ENCODE measurements at regions not wholly inside any gene's neighbourhood (a gene's known extent, or its start where the extent isn't known, plus 50 kb on each side); places are given as distances from the start of the nearest gene placed in this dataset.

DNA sequence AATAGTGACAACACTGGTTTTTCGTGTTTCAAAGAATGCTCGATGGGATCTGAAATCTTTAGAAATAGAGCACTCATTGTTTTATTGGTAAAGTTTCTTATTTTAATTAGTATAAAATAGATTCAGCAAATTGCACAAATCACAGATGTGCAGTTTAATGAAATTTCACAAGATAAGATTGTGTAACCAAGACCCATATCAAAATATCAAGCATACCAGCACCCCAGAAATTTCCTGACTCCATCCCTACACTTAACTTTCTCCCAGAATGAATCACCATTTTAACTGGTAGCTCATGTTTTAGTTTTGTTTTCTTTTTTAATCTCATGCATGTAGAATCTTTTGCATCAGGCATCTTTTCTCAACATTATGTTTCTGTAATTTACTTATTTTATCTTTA is 185.9 kb downstream of the KCNJ2 start:
- TF ChIP-seq, protein P1, sequence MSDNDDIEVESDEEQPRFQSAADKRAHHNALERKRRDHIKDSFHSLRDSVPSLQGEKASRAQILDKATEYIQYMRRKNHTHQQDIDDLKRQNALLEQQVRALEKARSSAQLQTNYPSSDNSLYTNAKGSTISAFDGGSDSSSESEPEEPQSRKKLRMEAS (IDR thresholded peaks at IDR 0.05; ENCODE audit: insufficient read depth, insufficient read length) = no peak
- TF ChIP-seq POLR2AphosphoS5 (IDR thresholded peaks at IDR 0.05; ENCODE audit: insufficient read depth, low read depth, low read length) (no peak), JUN (IDR thresholded peaks at IDR 0.05; ENCODE audit: borderline replicate concordance, insufficient read depth, insufficient read length, low read depth) (no peak), MYC (IDR thresholded peaks at IDR 0.05; ENCODE audit: low read depth, low read length) (no peak), POLR2A (IDR thresholded peaks at IDR 0.05; ENCODE audit: low read depth, low read length) (no peak), FOS (IDR thresholded peaks at IDR 0.05; ENCODE audit: borderline replicate concordance, insufficient read depth, low read length) (no peak)
- Histone ChIP-seq H3K4me1 (ENCODE audit: control insufficient read depth, extremely low read depth, insufficient read depth, low read length) (no peaks in the 10 kb centered on the region), H3K9me1 (replicated peaks; ENCODE audit: control insufficient read depth, extremely low read depth, insufficient read depth, low read length) (no peaks in the 10 kb centered on the region), H3K27ac (ENCODE audit: insufficient read depth, low read depth, low read length) (no peak overlapping the region), H3K79me2 (ENCODE audit: control insufficient read depth, insufficient read depth, low read length) (no peaks in the 10 kb centered on the region), H3K4me2 (ENCODE audit: insufficient read depth, low read length) (no peak overlapping the region), H3K36me3 (ENCODE audit: control insufficient read depth in 2 of 2, extremely low read depth in 1 of 2, insufficient read depth in 2 of 2, low read length in 2 of 2) (no peaks in the 10 kb centered on the region), H3K4me3 (replicated peaks in 1 of 3; ENCODE audit: insufficient read depth in 1 of 3, low read depth in 1 of 3, low read length in 3 of 3) (no peak overlapping the region), H3K9ac (replicated peaks; ENCODE audit: extremely low read depth, insufficient read depth, low read length) (no peak overlapping the region), H3K27me3 (ENCODE audit: control insufficient read depth in 2 of 2, insufficient read depth in 2 of 2, low read length in 2 of 2) (no peaks in the 10 kb centered on the region), H3K9me3 (replicated peaks; ENCODE audit: control insufficient read depth, insufficient read depth, low read length) (no peaks in the 10 kb centered on the region), H4K20me1 (replicated peaks; ENCODE audit: control insufficient read depth, extremely low read depth, insufficient read depth, low read length) (no peaks in the 10 kb centered on the region), H2AFZ (ENCODE audit: low read depth, low read length) (no peak overlapping the region)
- CTCF ChIA-PET = interaction anchor here (1.0 kb wide), 1 partner anchor 13 kb away, joined by 3 read pairs; no protein-coding TSS in a partner anchor
- BruUV-seq (replicated peaks) = no TSS peak
- intact Hi-C loops (cut with micrococcal nuclease) (no loop called here), dilution Hi-C loops (cut with MboI; ENCODE audit: extremely low pct_ligation_motif_present, low sequenced_read_pairs) (no loop called here)
- DNase-seq (ENCODE audit: low read depth, low spot score) (no peak), FAIRE-seq (no peak)
- POLR2A ChIA-PET = no interaction called here

DNA sequence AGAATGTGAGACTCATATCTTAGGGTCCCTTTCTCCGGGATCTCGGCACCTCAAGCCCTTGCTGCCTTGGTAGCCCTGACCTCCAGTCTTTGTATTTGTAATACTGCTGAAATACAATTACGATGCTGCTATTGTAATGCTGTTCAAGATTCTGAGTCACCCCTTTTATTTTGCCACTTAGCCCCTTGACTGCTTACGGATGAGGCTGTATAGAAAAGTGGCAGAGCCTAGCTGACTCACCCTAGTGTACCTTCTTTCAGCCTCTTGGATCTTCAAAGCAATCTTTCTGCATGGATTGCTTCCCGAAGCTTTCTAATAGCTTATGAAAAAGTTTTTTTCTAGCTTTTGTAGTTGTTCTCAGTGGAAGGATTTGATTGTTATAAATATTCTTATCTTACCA is 187.9 kb downstream of the KCNJ2 start:
- TF ChIP-seq JUN (IDR thresholded peaks at IDR 0.05; ENCODE audit: borderline replicate concordance, insufficient read depth, insufficient read length, low read depth) (no peak), MYC (IDR thresholded peaks at IDR 0.05; ENCODE audit: low read depth, low read length) (no peak), POLR2AphosphoS5 (IDR thresholded peaks at IDR 0.05; ENCODE audit: insufficient read depth, low read depth, low read length) (no peak), EZH2 (IDR thresholded peaks at IDR 0.05; ENCODE audit: borderline replicate concordance, low read depth, low read length, severe bottlenecking) (no peak), GATA2 (IDR thresholded peaks at IDR 0.05; ENCODE audit: insufficient read depth, insufficient read length, low read depth, low read length) (no peak), FOS (IDR thresholded peaks at IDR 0.05; ENCODE audit: borderline replicate concordance, insufficient read depth, low read length) (no peak), POLR2A (IDR thresholded peaks at IDR 0.05; ENCODE audit: low read depth, low read length) (no peak)
- TF ChIP-seq, protein P2, sequence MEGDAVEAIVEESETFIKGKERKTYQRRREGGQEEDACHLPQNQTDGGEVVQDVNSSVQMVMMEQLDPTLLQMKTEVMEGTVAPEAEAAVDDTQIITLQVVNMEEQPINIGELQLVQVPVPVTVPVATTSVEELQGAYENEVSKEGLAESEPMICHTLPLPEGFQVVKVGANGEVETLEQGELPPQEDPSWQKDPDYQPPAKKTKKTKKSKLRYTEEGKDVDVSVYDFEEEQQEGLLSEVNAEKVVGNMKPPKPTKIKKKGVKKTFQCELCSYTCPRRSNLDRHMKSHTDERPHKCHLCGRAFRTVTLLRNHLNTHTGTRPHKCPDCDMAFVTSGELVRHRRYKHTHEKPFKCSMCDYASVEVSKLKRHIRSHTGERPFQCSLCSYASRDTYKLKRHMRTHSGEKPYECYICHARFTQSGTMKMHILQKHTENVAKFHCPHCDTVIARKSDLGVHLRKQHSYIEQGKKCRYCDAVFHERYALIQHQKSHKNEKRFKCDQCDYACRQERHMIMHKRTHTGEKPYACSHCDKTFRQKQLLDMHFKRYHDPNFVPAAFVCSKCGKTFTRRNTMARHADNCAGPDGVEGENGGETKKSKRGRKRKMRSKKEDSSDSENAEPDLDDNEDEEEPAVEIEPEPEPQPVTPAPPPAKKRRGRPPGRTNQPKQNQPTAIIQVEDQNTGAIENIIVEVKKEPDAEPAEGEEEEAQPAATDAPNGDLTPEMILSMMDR (IDR thresholded peaks at IDR 0.05; ENCODE audit: extremely low read depth in 1 of 2, insufficient read depth in 1 of 2, low read depth in 1 of 2, low read length in 2 of 2) = no peak
- TF ChIP-seq, protein P1 (IDR thresholded peaks at IDR 0.05; ENCODE audit: insufficient read depth, insufficient read length) = no peak
- no peaks in the 10 kb centered on the region for H3K9me3 ChIP-seq (replicated peaks; ENCODE audit: control insufficient read depth, insufficient read depth, low read length)
- H4K20me1 ChIP-seq (replicated peaks; ENCODE audit: control insufficient read depth, extremely low read depth, insufficient read depth, low read length) = no peaks in the 10 kb centered on the region
- no peaks in the 10 kb centered on the region for H3K27me3 ChIP-seq (ENCODE audit: control insufficient read depth in 2 of 2, insufficient read depth in 2 of 2, low read length in 2 of 2)
- H3K4me3 ChIP-seq (replicated peaks in 1 of 3; ENCODE audit: insufficient read depth in 1 of 3, low read depth in 1 of 3, low read length in 3 of 3) = no peak overlapping the region
- intact Hi-C loops (cut with micrococcal nuclease) = no loop called here
- dilution Hi-C loops (cut with MboI; ENCODE audit: extremely low pct_ligation_motif_present, low sequenced_read_pairs) = no loop called here
- no peak overlapping the region for H3K27ac ChIP-seq (ENCODE audit: insufficient read depth, low read depth, low read length)
- ChIA-PET CTCF (no interaction called here), POLR2A (no interaction called here)
- no peaks in the 10 kb centered on the region for H3K36me3 ChIP-seq (ENCODE audit: control insufficient read depth in 2 of 2, extremely low read depth in 1 of 2, insufficient read depth in 2 of 2, low read length in 2 of 2)
- no peaks in the 10 kb centered on the region for H3K79me2 ChIP-seq (ENCODE audit: control insufficient read depth, insufficient read depth, low read length)
- FAIRE-seq = no peak
- H2AFZ ChIP-seq (ENCODE audit: low read depth, low read length) = no peak overlapping the region
- no peak overlapping the region for H3K9ac ChIP-seq (replicated peaks; ENCODE audit: extremely low read depth, insufficient read depth, low read length)
- H3K9me1 ChIP-seq (replicated peaks; ENCODE audit: control insufficient read depth, extremely low read depth, insufficient read depth, low read length) = no peaks in the 10 kb centered on the region
- DNase-seq (ENCODE audit: low read depth, low spot score) = no peak
- no TSS peak for BruUV-seq (replicated peaks)
- H3K4me2 ChIP-seq (ENCODE audit: insufficient read depth, low read length) = no peak overlapping the region
- no peaks in the 10 kb centered on the region for H3K4me1 ChIP-seq (ENCODE audit: control insufficient read depth, extremely low read depth, insufficient read depth, low read length)

Measured in endothelial cell of umbilical vein (primary cell).